ENCODE measurements at regions not wholly inside any gene's neighbourhood (a gene's known extent, or its start where the extent isn't known, plus 50 kb on each side); places are given as distances from the start of the nearest gene placed in this dataset.

- FAIRE-seq (no peak), DNase-seq (ENCODE audit: insufficient read length) (no peak)
- TF ChIP-seq POLR2AphosphoS5 (IDR thresholded peaks at IDR 0.05; ENCODE audit: low read depth, low read length) (no peak), TAF1 (IDR thresholded peaks at IDR 0.05; ENCODE audit: borderline replicate concordance, low read depth, low read length) (no peak), POLR2A (IDR thresholded peaks at IDR 0.05; ENCODE audit: low read depth, low read length) (no peak)
These were observed 306.1 kb downstream of the PCDH7 start for GRCh38 chr4:31026256-31026655.

DNA sequence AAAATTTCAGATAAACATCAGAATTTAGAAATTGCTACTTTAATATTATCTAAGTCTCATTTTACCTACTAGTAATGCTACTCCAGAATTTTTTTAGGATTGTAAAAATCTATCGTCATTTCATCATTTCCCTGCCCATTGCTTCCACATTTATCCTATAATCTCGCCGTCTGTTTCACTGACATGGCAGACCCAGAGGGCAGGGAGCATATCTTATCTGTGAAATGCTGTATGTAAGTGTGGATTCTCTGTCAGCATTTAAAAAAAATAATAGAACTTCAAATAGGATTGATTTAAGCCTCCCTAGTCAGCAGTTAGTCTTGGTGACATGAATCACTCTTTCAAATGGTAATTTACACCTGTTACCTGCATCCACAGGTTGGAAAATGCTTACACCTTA is 314.4 kb downstream of the PCDH7 start:
- DNase-seq (ENCODE audit: insufficient read length): no peak
- no peak for TF ChIP-seq TAF1 (IDR thresholded peaks at IDR 0.05; ENCODE audit: borderline replicate concordance, low read depth, low read length)
- no peak for TF ChIP-seq POLR2AphosphoS5 (IDR thresholded peaks at IDR 0.05; ENCODE audit: low read depth, low read length)
- TF ChIP-seq POLR2A (IDR thresholded peaks at IDR 0.05; ENCODE audit: low read depth, low read length): no peak
- no peak for FAIRE-seq

GRCh38 chr4:31035761-31036160 is 315.6 kb downstream of the PCDH7 start:
- FAIRE-seq (no peak), DNase-seq (ENCODE audit: insufficient read length) (no peak)
- no peak for TF ChIP-seq TAF1 (IDR thresholded peaks at IDR 0.05; ENCODE audit: borderline replicate concordance, low read depth, low read length)
- TF ChIP-seq POLR2AphosphoS5 (IDR thresholded peaks at IDR 0.05; ENCODE audit: low read depth, low read length): no peak
- no peak for TF ChIP-seq POLR2A (IDR thresholded peaks at IDR 0.05; ENCODE audit: low read depth, low read length)

GRCh38 chr4:31037703-31038102 is 317.5 kb downstream of the PCDH7 start:
- DNase-seq (ENCODE audit: insufficient read length) (no peak), FAIRE-seq (no peak)
- TF ChIP-seq TAF1 (IDR thresholded peaks at IDR 0.05; ENCODE audit: borderline replicate concordance, low read depth, low read length) (no peak), POLR2A (IDR thresholded peaks at IDR 0.05; ENCODE audit: low read depth, low read length) (no peak), POLR2AphosphoS5 (IDR thresholded peaks at IDR 0.05; ENCODE audit: low read depth, low read length) (no peak)

- FAIRE-seq: no peak
- no peak for DNase-seq (ENCODE audit: insufficient read length)
- TF ChIP-seq TAF1 (IDR thresholded peaks at IDR 0.05; ENCODE audit: borderline replicate concordance, low read depth, low read length) (no peak), POLR2AphosphoS5 (IDR thresholded peaks at IDR 0.05; ENCODE audit: low read depth, low read length) (no peak), POLR2A (IDR thresholded peaks at IDR 0.05; ENCODE audit: low read depth, low read length) (no peak)
These were observed 319.2 kb downstream of the PCDH7 start for GRCh38 chr4:31039382-31039781.

DNA sequence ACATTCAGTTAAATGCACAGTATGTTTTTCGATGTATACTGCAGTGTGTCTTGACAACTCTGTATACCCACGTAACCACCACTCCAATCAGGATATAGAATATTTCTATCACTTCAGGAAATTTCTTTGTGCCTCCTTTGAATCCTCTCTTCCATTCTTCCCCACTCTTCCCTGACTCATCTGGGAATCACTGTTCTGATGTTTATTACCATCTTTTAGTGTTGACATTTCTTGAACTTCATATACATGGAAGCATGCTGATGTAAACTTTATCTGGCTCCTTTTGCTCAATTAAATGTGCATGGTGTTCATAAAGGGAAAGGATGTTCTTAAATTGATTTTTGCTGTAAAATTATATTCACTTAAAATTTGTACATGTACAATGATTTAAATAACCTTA is 319.9 kb downstream of the PCDH7 start:
- DNase-seq (ENCODE audit: insufficient read length) (no peak), FAIRE-seq (no peak)
- TF ChIP-seq POLR2A (IDR thresholded peaks at IDR 0.05; ENCODE audit: low read depth, low read length) (no peak), TAF1 (IDR thresholded peaks at IDR 0.05; ENCODE audit: borderline replicate concordance, low read depth, low read length) (no peak), POLR2AphosphoS5 (IDR thresholded peaks at IDR 0.05; ENCODE audit: low read depth, low read length) (no peak)

DNA sequence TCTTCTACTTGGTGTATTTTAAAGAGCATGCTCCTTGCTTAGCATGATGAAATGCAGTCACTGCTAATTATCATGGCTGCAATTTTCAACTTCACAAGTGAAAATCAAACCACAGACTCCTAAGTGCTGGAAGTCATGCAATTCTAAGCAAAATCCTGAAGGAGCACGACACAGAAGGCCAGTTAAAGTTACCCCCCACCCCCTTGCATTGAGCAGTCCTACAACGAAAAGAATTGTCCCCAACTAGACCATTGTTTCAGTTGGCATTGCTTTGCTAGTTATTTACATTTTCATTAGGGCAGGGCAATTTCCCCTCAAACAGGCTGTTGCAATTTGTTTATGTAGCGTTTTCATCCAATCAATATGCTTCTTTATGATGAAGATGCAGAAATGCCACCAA is 321.2 kb downstream of the PCDH7 start:
- FAIRE-seq (no peak), DNase-seq (ENCODE audit: insufficient read length) (no peak)
- TF ChIP-seq TAF1 (IDR thresholded peaks at IDR 0.05; ENCODE audit: borderline replicate concordance, low read depth, low read length) (no peak), POLR2AphosphoS5 (IDR thresholded peaks at IDR 0.05; ENCODE audit: low read depth, low read length) (no peak), POLR2A (IDR thresholded peaks at IDR 0.05; ENCODE audit: low read depth, low read length) (no peak)

GRCh38 chr4:31041853-31042252 is 321.7 kb downstream of the PCDH7 start:
- FAIRE-seq (no peak), DNase-seq (ENCODE audit: insufficient read length) (no peak)
- TF ChIP-seq TAF1 (IDR thresholded peaks at IDR 0.05; ENCODE audit: borderline replicate concordance, low read depth, low read length): no peak
- no peak for TF ChIP-seq POLR2AphosphoS5 (IDR thresholded peaks at IDR 0.05; ENCODE audit: low read depth, low read length)
- no peak for TF ChIP-seq POLR2A (IDR thresholded peaks at IDR 0.05; ENCODE audit: low read depth, low read length)

GRCh38 chr4:31043382-31044062 is 323.4 kb downstream of the PCDH7 start:
- no peak for DNase-seq (ENCODE audit: insufficient read length)
- no peak for FAIRE-seq
- no peak for TF ChIP-seq POLR2AphosphoS5 (IDR thresholded peaks at IDR 0.05; ENCODE audit: low read depth, low read length)
- TF ChIP-seq POLR2A (IDR thresholded peaks at IDR 0.05; ENCODE audit: low read depth, low read length): no peak
- TF ChIP-seq TAF1 (IDR thresholded peaks at IDR 0.05; ENCODE audit: borderline replicate concordance, low read depth, low read length): no peak

DNA sequence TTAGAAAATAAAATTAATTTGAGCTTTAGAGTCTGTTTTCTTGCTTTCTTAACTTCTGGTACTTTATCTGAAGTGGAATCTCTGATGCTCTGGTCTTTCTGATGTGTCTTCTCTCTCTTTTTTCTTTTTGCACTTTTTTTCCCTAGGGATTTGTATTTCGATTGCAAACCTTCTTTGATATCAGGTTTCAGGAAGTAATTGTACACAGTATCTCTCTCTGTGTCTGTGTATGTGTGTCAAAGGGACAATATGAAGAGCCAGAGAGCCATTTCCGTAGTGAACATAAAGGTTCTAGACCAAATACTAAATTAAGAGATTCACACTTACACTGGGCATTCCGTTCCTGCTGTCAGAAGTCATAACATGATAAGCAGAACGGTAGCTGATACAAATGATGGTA is 325.0 kb downstream of the PCDH7 start:
- TF ChIP-seq POLR2A (IDR thresholded peaks at IDR 0.05; ENCODE audit: low read depth, low read length): no peak
- no peak for TF ChIP-seq TAF1 (IDR thresholded peaks at IDR 0.05; ENCODE audit: borderline replicate concordance, low read depth, low read length)
- DNase-seq (ENCODE audit: insufficient read length) (no peak), FAIRE-seq (no peak)

DNA sequence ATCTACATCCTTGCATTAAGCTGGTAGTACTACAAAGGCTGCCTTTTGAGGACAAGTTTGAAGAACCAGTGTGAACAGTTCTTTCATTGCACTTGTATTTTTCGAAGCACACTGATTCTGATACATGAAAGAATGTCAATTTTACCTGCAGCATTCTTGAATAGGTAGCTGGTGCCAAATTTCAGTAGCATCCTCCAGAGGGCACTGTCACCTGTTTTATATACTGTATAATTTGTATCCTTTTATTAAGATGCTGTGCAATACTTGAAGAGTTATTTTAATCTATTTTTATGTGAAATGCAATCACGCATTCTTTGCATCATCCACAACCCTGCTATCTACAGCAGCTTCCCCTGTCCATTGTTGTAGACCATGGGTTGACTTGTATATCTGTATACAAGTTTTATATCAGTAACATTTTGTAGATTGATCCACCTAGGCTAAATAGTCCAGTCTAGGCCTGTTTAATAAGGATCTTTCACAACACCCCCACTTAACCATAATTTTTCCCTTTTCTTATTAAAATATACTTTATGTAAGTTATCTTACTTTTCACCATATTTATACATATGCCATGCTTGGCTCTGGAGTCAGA is 325.7 kb downstream of the PCDH7 start:
- TF ChIP-seq TAF1 (IDR thresholded peaks at IDR 0.05; ENCODE audit: borderline replicate concordance, low read depth, low read length) (no peak), POLR2AphosphoS5 (IDR thresholded peaks at IDR 0.05; ENCODE audit: low read depth, low read length) (no peak)
- DNase-seq (ENCODE audit: insufficient read length) (no peak), FAIRE-seq (no peak)

DNA sequence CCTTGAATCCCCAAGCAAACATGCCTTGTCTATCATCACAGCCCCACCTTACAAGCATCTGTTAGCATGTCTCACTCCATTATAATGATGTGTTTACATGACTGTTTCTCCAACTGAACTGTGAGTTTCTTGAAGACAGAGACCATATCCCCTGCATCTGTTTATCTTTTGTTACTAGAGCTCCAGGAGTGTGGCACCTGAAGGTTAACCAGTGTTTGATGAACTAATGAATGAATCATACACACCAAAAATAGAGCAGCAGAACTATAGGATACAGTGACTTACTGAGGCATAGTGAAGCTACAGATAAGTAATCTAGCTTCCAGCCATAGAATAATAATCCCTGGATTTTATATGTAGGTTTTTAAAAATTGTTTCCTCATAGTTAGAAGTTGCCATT is 331.0 kb downstream of the PCDH7 start:
- FAIRE-seq: no peak

More for the DNA sequence above, 331.0 kb downstream of the PCDH7 start:
- TF ChIP-seq POLR2A (IDR thresholded peaks at IDR 0.05; ENCODE audit: low read depth, low read length) (no peak), TAF1 (IDR thresholded peaks at IDR 0.05; ENCODE audit: borderline replicate concordance, low read depth, low read length) (no peak), POLR2AphosphoS5 (IDR thresholded peaks at IDR 0.05; ENCODE audit: low read depth, low read length) (no peak)
- no peak for DNase-seq (ENCODE audit: insufficient read length)
